ENCODE measurements at regions not wholly inside any gene's neighbourhood (a gene's known extent, or its start where the extent isn't known, plus 50 kb on each side); places are given as distances from the start of the nearest gene placed in this dataset.
A peak's percentile ranks its signal among the peaks of the same experiment; 100 is the strongest.
"Not testable (repeated sequence)": the region's sequence is repeated elsewhere in the genome, so short reads cannot be mapped to it uniquely, and the experiment has no call there.

- CTCF ChIA-PET = interaction anchor here (1.5 kb wide), 1 partner anchor 39 kb away, joined by 3 read pairs; no protein-coding TSS in a partner anchor
These were observed 151.8 kb downstream of the MEX3B start for GRCh38 chr15:81894061-81894460.

GRCh38 chr15:81893182-81893835 is 152.5 kb downstream of the MEX3B start:
- Histone ChIP-seq H3K9me3 (ENCODE audit: control extremely low read depth in 1 of 5, control insufficient read depth in 4 of 5, insufficient read depth in 2 of 5, low read depth in 1 of 5, low read length in 4 of 5) (no peaks in the 10 kb centered on the region), H3K4me1 (ENCODE audit: control extremely low read depth in 1 of 4, control insufficient read depth in 4 of 4, insufficient read depth in 4 of 4, low read length in 3 of 4) (no peaks in the 10 kb centered on the region), H3K27me3 (replicated peaks in 2 of 5; ENCODE audit: control insufficient read depth in 4 of 5, insufficient read depth in 5 of 5, low read length in 4 of 5) (no peaks in the 10 kb centered on the region), H3K36me3 (ENCODE audit: control insufficient read depth in 4 of 4, insufficient read depth in 4 of 4, low read length in 3 of 4) (no peaks in the 10 kb centered on the region), H3K4me3 (ENCODE audit: control insufficient read depth in 1 of 7, extremely low read depth in 1 of 7, insufficient read depth in 4 of 7, low read depth in 2 of 7, low read length in 6 of 7) (no peak overlapping the region), H3K27ac (ENCODE audit: insufficient read depth in 1 of 2, low read depth in 1 of 2, low read length in 2 of 2, poor library complexity in 1 of 2, severe bottlenecking in 2 of 2) (no peak overlapping the region)
- CTCF ChIA-PET = interaction anchor here (1.1 to 1.5 kb wide), 2 partner anchors 9 to 39 kb away, joined by 3 read pairs; no protein-coding TSS in a partner anchor
- peak in 1 of 3 donors; percentile 18 for DNase-seq
- 100% methylated on average over 1 of the region's 4 CpGs for WGBS (ENCODE audit: insufficient coverage)
- POLR2A ChIA-PET = no interaction called here

More at GRCh38 chr15:81894061-81894460, 151.8 kb downstream of the MEX3B start:
- Histone ChIP-seq H3K36me3 (ENCODE audit: control insufficient read depth in 4 of 4, insufficient read depth in 4 of 4, low read length in 3 of 4) (no peaks in the 10 kb centered on the region), H3K27me3 (replicated peaks in 2 of 5; ENCODE audit: control insufficient read depth in 4 of 5, insufficient read depth in 5 of 5, low read length in 4 of 5) (no peaks in the 10 kb centered on the region), H3K9me3 (ENCODE audit: control extremely low read depth in 1 of 5, control insufficient read depth in 4 of 5, insufficient read depth in 2 of 5, low read depth in 1 of 5, low read length in 4 of 5) (no peaks in the 10 kb centered on the region), H3K4me1 (ENCODE audit: control extremely low read depth in 1 of 4, control insufficient read depth in 4 of 4, insufficient read depth in 4 of 4, low read length in 3 of 4) (no peaks in the 10 kb centered on the region), H3K27ac (ENCODE audit: insufficient read depth in 1 of 2, low read depth in 1 of 2, low read length in 2 of 2, poor library complexity in 1 of 2, severe bottlenecking in 2 of 2) (no peak overlapping the region), H3K4me3 (ENCODE audit: control insufficient read depth in 1 of 7, extremely low read depth in 1 of 7, insufficient read depth in 4 of 7, low read depth in 2 of 7, low read length in 6 of 7) (no peak overlapping the region)
- DNase-seq = peak; percentile 13 to 57 (median 39)
- 57% methylated on average over 2 of the region's 3 CpGs for WGBS (ENCODE audit: insufficient coverage)
- POLR2A ChIA-PET = no interaction called here

DNA sequence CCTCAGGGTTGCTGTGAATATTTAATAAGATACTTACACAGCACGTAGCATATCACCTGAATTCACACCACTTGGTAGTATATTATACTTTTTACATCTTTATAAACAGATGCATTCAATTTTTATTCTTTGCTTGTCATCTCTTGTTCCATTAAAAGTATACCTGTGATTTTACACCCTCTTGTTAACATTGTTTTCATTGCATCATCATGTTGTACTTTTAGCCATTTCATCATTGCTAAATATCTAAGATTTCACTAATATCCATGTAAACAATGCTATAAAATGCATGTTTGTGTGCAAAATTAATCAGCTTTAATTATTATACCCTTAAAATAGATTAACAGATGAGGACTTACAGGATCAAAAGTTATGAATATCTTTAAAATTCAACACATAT is 155.3 kb downstream of the MEX3B start:
- no CpG with 5 or more reads among the region's 1 CpG for WGBS (ENCODE audit: insufficient coverage)
- Histone ChIP-seq H3K4me1 (ENCODE audit: control extremely low read depth in 1 of 4, control insufficient read depth in 4 of 4, insufficient read depth in 4 of 4, low read length in 3 of 4) (no peaks in the 10 kb centered on the region), H3K27ac (ENCODE audit: insufficient read depth in 1 of 2, low read depth in 1 of 2, low read length in 2 of 2, poor library complexity in 1 of 2, severe bottlenecking in 2 of 2) (no peak overlapping the region), H3K4me3 (ENCODE audit: control insufficient read depth in 1 of 7, extremely low read depth in 1 of 7, insufficient read depth in 4 of 7, low read depth in 2 of 7, low read length in 6 of 7) (no peak overlapping the region), H3K9me3 (ENCODE audit: control extremely low read depth in 1 of 5, control insufficient read depth in 4 of 5, insufficient read depth in 2 of 5, low read depth in 1 of 5, low read length in 4 of 5) (peaks cover 0 to 8% (median 0%) of the 10 kb centered on the region in 5 experiments), H3K27me3 (replicated peaks in 2 of 5; ENCODE audit: control insufficient read depth in 4 of 5, insufficient read depth in 5 of 5, low read length in 4 of 5) (no peaks in the 10 kb centered on the region), H3K36me3 (ENCODE audit: control insufficient read depth in 4 of 4, insufficient read depth in 4 of 4, low read length in 3 of 4) (no peaks in the 10 kb centered on the region)
- CTCF ChIA-PET = no interaction called here
- POLR2A ChIA-PET = no interaction called here
- DNase-seq = no peak

DNA sequence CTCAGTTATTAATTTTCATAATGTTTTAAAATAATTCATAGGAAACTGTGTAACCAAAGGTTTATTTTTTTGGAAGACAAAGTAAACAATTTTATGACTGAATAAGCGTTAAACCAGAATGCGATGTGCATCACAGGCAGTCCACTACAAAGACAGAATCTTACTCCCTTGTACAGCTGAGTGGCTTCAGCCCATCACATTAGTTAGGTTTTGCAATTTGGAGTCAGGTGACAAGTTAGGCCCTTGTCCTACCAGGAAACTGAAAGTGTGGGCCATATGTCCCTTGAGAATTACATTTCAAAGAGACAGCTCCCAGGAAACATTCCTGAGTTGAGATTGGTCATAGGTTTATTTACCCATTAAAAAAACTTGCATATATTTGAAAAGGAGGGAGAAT is 156.3 kb downstream of the MEX3B start:
- no peak for DNase-seq
- ChIA-PET CTCF (interaction anchor here (0.6 kb wide), 1 partner anchor 9 kb away, joined by 3 read pairs; no protein-coding TSS in a partner anchor), POLR2A (no interaction called here)
- no peak overlapping the region for H3K27ac ChIP-seq (ENCODE audit: insufficient read depth in 1 of 2, low read depth in 1 of 2, low read length in 2 of 2, poor library complexity in 1 of 2, severe bottlenecking in 2 of 2)
- no peak overlapping the region for H3K4me3 ChIP-seq (ENCODE audit: control insufficient read depth in 1 of 7, extremely low read depth in 1 of 7, insufficient read depth in 4 of 7, low read depth in 2 of 7, low read length in 6 of 7)
- H3K4me1 ChIP-seq (ENCODE audit: control extremely low read depth in 1 of 4, control insufficient read depth in 4 of 4, insufficient read depth in 4 of 4, low read length in 3 of 4) = no peaks in the 10 kb centered on the region
- WGBS (ENCODE audit: insufficient coverage) = 100% methylated on average over 2 of the region's 2 CpGs
- H3K27me3 ChIP-seq (replicated peaks in 2 of 5; ENCODE audit: control insufficient read depth in 4 of 5, insufficient read depth in 5 of 5, low read length in 4 of 5) = no peaks in the 10 kb centered on the region
- peaks cover 0 to 8% (median 0%) of the 10 kb centered on the region in 5 experiments for H3K9me3 ChIP-seq (ENCODE audit: control extremely low read depth in 1 of 5, control insufficient read depth in 4 of 5, insufficient read depth in 2 of 5, low read depth in 1 of 5, low read length in 4 of 5)
- H3K36me3 ChIP-seq (ENCODE audit: control insufficient read depth in 4 of 4, insufficient read depth in 4 of 4, low read length in 3 of 4) = no peaks in the 10 kb centered on the region

DNA sequence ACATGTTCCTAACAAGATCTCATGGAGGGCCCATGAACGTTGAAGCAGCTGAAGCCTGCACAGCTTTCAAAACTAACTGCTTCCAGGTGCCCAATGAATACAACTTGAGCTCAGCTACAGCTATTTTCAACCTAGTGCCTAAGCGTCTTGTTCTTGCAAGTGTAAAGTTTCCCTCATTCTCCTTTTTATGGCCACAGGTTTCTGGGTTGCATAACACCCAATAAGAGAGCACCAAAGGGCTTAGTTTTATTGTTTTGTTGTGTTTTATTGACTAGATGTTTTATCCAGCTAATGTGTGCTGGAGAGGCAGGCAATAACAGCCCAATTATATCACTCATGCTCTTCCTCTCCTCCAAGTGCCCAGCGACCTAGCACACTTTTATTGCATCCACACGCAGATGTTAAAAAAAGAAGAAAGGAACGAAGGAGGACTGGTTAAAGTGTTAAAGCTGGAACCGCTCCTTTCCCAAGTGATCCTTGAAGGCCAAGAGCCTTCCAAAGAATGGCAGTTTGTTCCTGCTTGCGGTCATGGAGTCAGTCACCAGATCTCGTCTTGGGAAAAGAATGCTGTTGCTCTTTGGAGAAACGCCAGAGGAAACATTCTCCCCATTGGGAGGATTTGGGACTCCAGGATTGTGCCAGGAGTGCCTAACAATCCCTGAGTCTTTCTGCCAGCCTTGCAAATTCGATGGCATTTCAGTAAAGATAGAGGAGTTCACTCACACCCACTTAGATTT is 156.9 kb downstream of the MEX3B start:
- no peak for DNase-seq
- WGBS (ENCODE audit: insufficient coverage) = 95% methylated on average over 7 of the region's 10 CpGs

DNA sequence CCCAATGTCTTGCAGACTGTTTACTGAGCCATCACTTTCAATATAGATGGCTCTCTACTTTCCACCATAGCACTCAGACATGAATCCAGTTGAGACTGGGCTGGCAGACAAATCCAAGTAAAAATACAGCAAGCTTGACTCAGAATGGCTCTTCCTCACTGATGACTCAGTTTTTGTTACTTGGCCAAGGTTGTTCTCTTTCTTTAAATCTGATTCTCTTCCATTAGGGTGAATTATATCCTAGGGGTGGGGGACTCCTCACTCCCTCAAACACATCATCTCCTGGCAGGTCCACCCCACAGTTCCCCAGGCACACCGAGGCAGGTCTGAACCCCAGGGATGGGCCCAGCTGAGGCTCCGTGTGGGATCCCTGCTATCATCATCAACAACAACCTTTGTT is 157.9 kb downstream of the MEX3B start:
- no peaks in the 10 kb centered on the region for H3K36me3 ChIP-seq (ENCODE audit: control insufficient read depth in 4 of 4, insufficient read depth in 4 of 4, low read length in 3 of 4)
- no peak overlapping the region for H3K27ac ChIP-seq (ENCODE audit: insufficient read depth in 1 of 2, low read depth in 1 of 2, low read length in 2 of 2, poor library complexity in 1 of 2, severe bottlenecking in 2 of 2)
- H3K27me3 ChIP-seq (replicated peaks in 2 of 5; ENCODE audit: control insufficient read depth in 4 of 5, insufficient read depth in 5 of 5, low read length in 4 of 5) = no peaks in the 10 kb centered on the region
- H3K4me3 ChIP-seq (ENCODE audit: control insufficient read depth in 1 of 7, extremely low read depth in 1 of 7, insufficient read depth in 4 of 7, low read depth in 2 of 7, low read length in 6 of 7) = no peak overlapping the region
- WGBS (ENCODE audit: insufficient coverage) = 80% methylated on average over 1 of the region's 2 CpGs
- POLR2A ChIA-PET = no interaction called here
- H3K9me3 ChIP-seq (ENCODE audit: control extremely low read depth in 1 of 5, control insufficient read depth in 4 of 5, insufficient read depth in 2 of 5, low read depth in 1 of 5, low read length in 4 of 5) = peaks cover 0 to 8% (median 0%) of the 10 kb centered on the region in 5 experiments
- DNase-seq = no peak
- CTCF ChIA-PET = no interaction called here
- no peaks in the 10 kb centered on the region for H3K4me1 ChIP-seq (ENCODE audit: control extremely low read depth in 1 of 4, control insufficient read depth in 4 of 4, insufficient read depth in 4 of 4, low read length in 3 of 4)

More for the DNA sequence above, 156.9 kb downstream of the MEX3B start:
- POLR2A ChIA-PET = no interaction called here
- Histone ChIP-seq H3K4me1 (ENCODE audit: control extremely low read depth in 1 of 4, control insufficient read depth in 4 of 4, insufficient read depth in 4 of 4, low read length in 3 of 4) (no peaks in the 10 kb centered on the region), H3K27ac (ENCODE audit: insufficient read depth in 1 of 2, low read depth in 1 of 2, low read length in 2 of 2, poor library complexity in 1 of 2, severe bottlenecking in 2 of 2) (no peak overlapping the region), H3K36me3 (ENCODE audit: control insufficient read depth in 4 of 4, insufficient read depth in 4 of 4, low read length in 3 of 4) (no peaks in the 10 kb centered on the region), H3K4me3 (ENCODE audit: control insufficient read depth in 1 of 7, extremely low read depth in 1 of 7, insufficient read depth in 4 of 7, low read depth in 2 of 7, low read length in 6 of 7) (no peak overlapping the region), H3K9me3 (ENCODE audit: control extremely low read depth in 1 of 5, control insufficient read depth in 4 of 5, insufficient read depth in 2 of 5, low read depth in 1 of 5, low read length in 4 of 5) (peaks cover 0 to 8% (median 0%) of the 10 kb centered on the region in 5 experiments), H3K27me3 (replicated peaks in 2 of 5; ENCODE audit: control insufficient read depth in 4 of 5, insufficient read depth in 5 of 5, low read length in 4 of 5) (no peaks in the 10 kb centered on the region)
- CTCF ChIA-PET = no interaction called here

GRCh38 chr15:81887188-81887587 is 158.6 kb downstream of the MEX3B start:
- H3K4me1 ChIP-seq (ENCODE audit: control extremely low read depth in 1 of 4, control insufficient read depth in 4 of 4, insufficient read depth in 4 of 4, low read length in 3 of 4); H3K9me3 ChIP-seq (ENCODE audit: control extremely low read depth in 1 of 5, control insufficient read depth in 4 of 5, insufficient read depth in 2 of 5, low read depth in 1 of 5, low read length in 4 of 5); POLR2A ChIA-PET; H3K4me3 ChIP-seq (ENCODE audit: control insufficient read depth in 1 of 7, extremely low read depth in 1 of 7, insufficient read depth in 4 of 7, low read depth in 2 of 7, low read length in 6 of 7); H3K36me3 ChIP-seq (ENCODE audit: control insufficient read depth in 4 of 4, insufficient read depth in 4 of 4, low read length in 3 of 4); DNase-seq; H3K27me3 ChIP-seq (replicated peaks in 2 of 5; ENCODE audit: control insufficient read depth in 4 of 5, insufficient read depth in 5 of 5, low read length in 4 of 5); CTCF ChIA-PET; H3K27ac ChIP-seq (ENCODE audit: insufficient read depth in 1 of 2, low read depth in 1 of 2, low read length in 2 of 2, poor library complexity in 1 of 2, severe bottlenecking in 2 of 2): not testable (repeated sequence)

Data from common myeloid progenitor, CD34-positive (primary cell).